Posterior cingulate gyrus (tissue), 11 donors: ENCODE measurements at regions not wholly inside any gene's neighbourhood (a gene's known extent, or its start where the extent isn't known, plus 50 kb on each side); places are given as distances from the start of the nearest gene placed in this dataset.

ENCODE experiments used
- DNase-seq, 10 donors: peaks; one replicate each; pipeline versions ENCODE4 v3.0.0 to v3.0.0-alpha.2; 2020 to 2021; ENCODE audit warnings: mixed read lengths in 3 of 10
- intact Hi-C: fragments of 100-400 bp; cut with DNase I; formaldehyde crosslinking; loops from one replicate; pipeline ENCODE4 v1.15.1; 2023

DNA sequence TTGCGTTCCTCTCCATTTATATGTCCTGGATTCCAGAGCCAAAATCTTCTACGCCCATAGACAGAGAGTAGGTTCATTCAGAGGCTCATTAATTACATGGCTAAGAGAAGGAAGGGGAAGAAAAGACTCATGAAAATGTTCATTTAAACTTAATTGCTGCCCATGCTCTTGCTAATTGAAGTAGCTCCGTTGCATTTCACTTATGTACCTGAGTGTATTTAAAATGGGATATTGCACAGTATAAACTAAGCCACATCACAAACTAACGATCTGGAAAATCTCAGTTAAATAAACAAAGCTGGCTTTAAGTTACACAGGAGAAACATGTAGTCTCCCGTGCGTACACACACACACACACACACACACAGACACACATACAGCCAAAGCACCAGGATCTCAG lies 269.2 kb downstream of the CDC5L start:
- intact Hi-C loops, result loop anchor here (5.0 to 10.0 kb wide), 2 partner anchors 179 to 758 kb away; no protein-coding TSS in a partner anchor

DNA sequence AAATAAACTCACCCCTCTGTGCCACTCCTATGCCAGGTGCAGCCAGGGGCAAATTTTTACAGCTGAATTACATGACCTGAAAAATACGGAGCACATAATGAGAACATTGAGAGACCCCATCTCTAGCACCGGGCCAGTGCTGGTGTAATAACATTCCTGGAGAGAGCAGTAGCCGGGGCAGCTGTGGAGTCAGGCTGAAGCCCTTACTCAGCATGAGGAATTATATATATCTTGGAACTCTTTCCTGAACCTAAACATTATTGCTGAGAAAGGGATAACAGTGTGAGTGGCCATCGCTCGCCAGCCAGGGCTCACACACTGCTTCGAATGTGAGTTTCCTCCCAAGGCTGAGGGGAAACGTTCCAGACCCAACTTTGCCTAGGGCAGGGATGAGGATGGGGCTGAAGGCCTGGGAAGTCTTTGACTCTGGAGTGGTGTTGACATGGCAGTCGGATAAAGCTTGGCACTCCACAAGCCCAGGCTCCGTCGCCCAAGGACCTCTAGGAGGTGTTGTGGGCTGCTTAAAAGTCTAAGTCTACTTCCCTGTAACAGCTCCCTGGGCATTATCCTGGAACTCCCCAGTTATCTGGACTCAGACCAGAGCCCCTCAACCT lies 269.8 kb downstream of the CDC5L start:
- peak in 1 of 10 donors; percentile 67 for DNase-seq
- intact Hi-C loops, result loop anchor here (5.0 to 10.0 kb wide), 2 partner anchors 180 to 757 kb away; no protein-coding TSS in a partner anchor

More for the DNA sequence above, 269.2 kb downstream of the CDC5L start:
- no peak for DNase-seq

DNA sequence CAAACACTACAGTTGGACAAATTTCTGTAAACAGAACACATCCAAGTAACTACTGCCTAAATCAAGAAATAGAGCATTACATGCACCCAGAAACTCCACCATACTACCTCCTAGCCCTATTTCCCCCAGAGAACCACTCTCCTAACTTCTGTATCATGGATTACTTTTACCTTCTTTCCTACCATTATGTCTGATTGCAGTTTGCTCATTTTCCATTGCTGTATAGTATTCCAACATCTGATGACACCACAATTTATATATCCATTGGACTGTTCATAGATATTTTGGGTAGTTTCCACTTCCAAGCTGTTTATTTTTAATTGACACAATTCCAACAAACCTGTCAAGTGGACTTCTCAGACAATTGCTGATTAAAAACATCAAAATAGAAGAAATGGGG lies 271.1 kb downstream of the CDC5L start:
- intact Hi-C loops, result loop anchor here (5.0 to 10.0 kb wide), 2 partner anchors 181 to 756 kb away; no protein-coding TSS in a partner anchor
- no peak for DNase-seq

DNA sequence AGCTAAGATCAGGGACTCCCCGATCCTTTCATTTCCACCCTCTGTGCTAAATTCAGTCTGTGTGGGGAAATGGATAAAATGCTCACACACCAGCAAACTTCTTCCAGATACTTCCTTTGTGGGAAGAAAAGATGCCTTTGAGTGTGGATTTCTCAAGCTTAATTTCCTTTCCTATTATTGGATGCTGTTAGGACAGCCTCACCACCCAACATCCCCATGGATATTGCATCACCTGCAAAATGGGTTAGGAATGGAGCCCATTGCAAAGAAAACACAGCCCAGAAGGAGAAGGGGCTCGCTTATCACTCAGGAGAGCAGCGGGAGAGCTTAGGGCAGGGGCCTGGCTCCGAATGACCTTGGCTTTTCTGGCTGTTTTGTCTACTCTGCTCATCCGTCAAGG lies 272.2 kb downstream of the CDC5L start:
- no peak for DNase-seq
- intact Hi-C loops, result loop anchor here (5.0 to 10.0 kb wide), 2 partner anchors 182 to 755 kb away; no protein-coding TSS in a partner anchor

DNA sequence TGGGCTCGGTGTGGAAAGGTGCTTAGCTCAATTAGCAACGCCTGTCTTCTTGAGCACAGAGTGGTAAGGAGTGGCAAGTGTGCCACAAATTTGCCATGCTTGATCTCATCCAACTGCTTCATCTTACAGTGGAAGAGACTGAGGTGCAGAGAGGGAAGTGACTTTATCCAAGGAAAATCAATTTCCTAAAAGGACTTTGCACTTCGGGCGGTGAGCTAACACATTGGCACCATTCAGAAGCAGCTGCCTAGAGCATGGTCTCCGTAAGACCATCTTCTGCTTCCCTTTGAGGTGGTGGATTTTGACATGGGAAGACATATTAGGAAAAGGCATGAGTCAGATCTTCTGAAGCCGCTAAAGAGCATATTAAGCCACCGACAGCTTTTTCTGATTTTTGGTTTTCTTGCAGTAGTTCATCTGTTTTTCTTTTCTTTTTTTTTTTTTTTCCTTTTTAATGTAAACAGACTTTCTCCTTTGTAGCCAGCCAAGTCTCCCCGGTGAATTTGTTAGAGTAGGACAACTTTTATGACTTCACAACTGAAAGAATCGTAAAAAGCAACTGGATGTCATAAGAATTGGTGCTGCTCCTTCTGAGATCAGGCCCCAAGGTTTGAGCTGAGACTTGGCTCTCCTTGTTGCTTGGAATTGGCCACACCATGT lies 273.2 kb downstream of the CDC5L start:
- no peak for DNase-seq
- intact Hi-C loops, result no loop called here

DNA sequence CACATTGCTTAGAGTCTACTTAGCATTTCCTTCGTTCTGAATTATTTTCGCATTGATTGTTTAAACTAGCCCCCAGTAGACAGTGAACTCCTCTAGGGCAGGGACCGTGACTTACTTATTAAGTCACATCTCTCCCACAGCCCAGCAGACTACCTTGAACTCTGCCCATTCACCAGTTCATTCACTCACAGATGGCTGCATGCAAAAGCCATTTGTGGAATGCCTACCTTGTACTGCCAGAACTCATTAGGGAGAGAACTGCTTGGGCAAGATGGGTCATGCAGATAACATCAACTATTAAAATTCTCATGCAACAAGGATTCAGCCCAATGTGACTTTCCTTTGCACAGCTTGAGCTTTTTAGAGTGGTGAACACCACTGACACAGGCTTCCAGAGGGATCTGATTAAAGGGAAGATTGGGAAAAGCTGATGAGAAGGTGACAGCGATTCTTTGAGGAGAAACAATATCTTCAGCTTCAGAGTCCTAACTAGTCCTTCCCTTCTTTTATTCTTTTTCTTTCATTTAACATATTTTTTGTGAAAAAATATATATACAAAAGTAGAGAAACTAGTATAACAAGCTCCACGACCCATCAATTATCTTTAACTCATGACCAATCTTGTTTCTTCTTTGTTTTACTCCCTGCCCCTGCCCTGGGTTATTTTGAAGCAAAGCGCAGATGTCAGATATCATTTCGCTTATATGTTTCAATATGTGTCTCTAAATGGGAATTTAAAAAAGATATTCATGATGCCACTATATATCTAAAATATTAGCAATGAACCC lies 273.9 kb downstream of the CDC5L start:
- no peak for DNase-seq
- intact Hi-C loops, result no loop called here

DNA sequence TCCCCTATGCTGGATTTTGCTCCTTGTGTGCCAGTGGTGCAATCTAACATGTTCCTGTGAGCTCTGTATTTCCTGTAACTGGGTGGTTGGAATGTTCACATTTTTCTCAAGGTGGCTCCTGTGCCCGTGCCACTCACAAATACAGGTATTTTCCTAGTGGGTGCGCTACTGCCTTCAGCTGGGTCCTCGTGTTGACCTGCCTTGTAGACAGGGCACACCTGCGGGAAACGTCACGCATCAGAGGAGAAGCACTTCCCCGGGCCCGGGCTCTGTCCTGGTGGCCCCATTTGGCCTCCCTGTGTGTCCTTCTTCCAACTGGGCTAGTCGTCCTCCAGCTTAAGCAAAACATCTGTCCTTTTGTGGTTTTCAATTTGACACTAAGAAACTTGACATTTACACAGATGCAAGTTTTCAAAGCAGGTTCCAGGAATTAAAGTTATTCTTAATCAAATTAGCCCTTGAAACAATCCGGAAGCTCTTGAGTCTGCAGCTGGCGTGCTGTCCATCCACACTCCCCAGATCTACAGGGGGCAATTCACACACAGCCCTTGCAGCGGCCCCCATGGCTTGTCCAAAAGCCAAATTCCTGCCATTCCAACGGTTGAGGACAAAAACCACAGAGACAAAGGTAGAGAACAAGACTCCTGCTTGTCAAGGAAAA lies 275.1 kb downstream of the CDC5L start:
- intact Hi-C loops, result no loop called here
- DNase-seq, result no peak

DNA sequence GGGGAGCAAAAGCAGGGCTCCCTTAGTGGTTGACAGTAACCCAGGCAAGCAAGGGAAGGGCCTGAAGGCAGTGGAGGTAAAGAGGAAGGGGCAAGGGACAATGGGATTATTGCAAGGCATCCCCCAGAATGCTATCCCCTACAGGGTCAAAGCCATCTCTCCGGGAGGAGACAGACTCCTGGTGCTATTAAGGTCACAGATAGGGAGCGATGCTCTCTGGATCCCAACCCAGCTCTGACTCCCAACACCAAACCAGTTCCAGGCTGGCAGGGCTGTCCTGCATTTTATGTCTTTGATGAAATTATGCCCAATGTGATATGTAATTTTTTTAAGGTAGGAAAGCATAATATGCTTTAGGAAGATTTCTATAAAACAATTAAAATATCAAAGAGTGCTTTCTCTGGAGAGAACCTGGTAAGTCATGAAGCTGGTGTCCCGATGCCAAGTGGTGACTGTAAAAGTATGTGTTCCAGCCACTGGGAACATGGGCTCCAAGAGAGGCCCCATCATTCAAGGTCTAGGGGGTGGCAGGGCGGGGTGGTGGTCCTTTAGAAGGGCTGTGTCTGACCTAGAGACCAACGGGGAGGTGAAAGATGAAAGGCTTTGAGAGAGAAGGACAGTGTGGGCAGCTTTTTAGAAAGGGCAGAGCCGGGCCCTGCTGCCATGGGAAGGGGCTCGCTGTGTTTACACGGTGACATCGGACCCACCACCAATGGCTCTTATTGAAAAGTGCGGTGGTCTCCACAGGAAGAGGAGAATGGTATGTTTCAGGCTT lies 276.5 kb downstream of the CDC5L start:
- intact Hi-C loops, result no loop called here
- no peak for DNase-seq

DNA sequence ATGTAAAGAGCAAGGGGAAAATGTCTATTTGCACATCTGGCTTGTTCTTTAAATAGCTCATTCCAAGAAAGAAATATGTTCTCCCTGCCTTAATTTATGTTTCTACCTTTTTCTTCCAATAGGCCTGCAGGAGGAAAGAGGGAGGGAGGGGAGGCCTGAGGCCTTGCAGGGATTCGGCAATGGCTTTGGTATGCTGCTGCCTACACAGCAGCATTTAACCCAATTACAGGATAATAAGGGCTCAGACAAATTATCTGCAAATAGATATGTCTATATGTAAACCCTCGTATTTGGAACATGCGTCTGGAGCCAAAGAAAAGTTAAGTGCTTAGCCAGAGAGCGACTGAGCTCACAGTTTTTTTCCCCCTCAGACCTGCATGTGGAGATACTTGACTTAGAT lies 277.2 kb downstream of the CDC5L start:
- intact Hi-C loops, result no loop called here
- DNase-seq, result no peak

DNA sequence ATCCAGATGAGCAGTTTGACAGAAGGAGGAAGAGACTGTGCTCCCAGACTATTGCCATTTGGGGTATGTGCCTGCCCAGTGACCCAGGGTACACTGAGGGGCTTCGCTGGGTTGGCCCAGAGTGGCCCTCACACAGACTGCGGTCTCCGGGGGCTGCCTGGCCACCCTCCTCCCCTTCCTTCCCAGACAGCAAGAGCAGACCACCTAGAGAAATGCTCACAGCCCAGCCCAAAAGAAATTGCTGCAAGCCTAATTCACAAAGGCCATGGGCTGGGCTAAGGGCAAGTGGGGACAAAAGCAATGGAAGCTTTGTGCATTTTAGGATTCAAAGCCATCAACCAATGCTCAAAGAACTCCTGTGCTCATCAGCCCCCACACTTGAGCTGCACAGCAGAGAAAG lies 277.6 kb downstream of the CDC5L start:
- no peak for DNase-seq
- intact Hi-C loops, result no loop called here

DNA sequence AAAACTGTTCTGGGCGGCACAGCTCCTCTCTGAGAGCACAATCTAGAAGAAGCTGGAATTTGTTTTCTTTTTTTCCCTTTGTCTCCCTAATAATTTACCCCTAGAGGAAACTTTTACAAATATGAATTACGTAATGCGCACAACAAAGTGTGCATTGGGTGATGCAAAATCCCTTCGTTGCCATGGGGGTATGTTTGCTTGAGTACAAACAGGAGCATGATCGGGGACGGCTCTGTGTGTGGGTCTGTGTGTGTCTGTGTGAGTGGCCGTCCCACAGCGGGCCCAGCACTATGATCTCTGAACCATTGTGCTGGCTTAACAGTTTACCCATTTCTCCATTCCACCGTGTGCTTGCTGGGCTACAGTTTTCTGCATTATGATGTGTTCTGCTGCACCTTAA lies 278.2 kb downstream of the CDC5L start:
- DNase-seq, result no peak
- intact Hi-C loops, result no loop called here

DNA sequence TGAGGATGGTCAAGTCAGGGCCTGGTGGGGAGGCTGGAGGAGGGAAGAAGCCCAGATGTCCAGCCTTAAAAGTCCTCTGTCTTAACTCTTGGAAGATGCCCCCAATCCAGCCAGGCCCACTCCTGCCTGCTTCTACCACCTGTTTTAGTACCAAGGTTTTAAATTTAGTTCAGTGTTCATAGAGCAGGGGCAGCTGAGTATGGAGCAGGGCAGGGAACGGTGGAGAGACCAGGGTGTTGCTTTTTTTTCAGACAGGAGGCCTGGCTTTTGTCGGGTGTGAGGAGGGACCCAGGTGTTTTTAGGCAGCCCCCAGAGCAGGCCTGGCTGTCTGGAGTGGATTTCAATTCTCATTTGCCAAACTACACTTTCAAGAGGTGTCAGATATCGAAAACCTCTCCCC lies 278.8 kb downstream of the CDC5L start:
- intact Hi-C loops, result no loop called here
- no peak for DNase-seq

DNA sequence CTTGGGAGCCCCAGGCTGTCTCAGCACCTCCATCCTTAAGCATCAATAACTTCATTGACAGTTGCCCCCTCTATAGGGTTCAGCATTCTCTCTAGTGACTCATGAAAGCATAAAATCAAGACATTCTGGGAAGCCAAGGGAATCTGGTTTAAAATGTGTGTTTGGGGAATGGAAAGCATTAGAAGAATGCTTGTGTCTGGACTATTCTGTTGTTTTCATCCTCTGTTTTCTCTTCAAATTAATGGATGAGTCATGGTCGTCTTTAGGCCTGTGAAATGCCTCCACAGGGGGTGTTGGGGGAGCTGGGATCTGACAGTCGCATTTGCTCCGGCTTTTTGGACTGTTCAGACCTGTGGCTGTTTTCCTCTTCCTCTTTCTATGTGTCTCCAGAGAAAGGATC lies 279.7 kb downstream of the CDC5L start:
- no peak for DNase-seq

DNA sequence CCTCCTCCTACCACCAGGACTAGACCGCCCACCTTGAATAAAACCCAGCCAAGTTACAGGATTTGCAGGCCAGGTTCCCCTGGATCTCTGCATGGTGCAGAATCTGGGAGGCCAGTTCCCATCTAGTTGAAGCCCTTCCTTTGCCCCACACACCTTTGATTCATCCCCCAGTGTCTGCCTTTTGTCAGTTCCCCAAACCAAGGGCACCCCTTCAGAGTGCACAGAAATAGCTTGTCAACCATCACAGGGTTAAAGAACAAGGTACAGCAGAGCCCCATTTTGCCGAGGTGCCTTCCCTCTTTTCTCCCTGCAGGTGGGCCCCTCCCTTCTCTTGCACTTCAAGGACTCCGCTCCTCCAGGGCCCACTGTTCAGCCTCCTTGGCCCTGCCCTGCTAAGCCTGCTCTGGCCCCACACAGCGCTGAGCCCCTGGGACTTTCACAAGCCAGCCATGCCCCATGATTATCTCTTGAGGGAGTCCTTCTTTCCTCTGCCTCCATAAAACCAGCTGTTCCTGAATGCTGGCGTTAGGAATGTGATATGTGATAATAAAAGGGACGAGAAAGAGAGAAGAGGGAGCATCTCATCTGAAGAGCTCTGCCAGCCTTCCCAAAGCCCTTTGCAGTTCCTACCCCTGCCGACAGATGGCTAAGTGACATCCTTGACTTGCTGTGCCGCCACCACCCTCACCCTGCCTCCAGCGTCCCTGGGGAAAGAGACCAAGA lies 280.3 kb downstream of the CDC5L start:
- intact Hi-C loops, result no loop called here

More for the DNA sequence above, 279.7 kb downstream of the CDC5L start:
- intact Hi-C loops, result no loop called here

DNA sequence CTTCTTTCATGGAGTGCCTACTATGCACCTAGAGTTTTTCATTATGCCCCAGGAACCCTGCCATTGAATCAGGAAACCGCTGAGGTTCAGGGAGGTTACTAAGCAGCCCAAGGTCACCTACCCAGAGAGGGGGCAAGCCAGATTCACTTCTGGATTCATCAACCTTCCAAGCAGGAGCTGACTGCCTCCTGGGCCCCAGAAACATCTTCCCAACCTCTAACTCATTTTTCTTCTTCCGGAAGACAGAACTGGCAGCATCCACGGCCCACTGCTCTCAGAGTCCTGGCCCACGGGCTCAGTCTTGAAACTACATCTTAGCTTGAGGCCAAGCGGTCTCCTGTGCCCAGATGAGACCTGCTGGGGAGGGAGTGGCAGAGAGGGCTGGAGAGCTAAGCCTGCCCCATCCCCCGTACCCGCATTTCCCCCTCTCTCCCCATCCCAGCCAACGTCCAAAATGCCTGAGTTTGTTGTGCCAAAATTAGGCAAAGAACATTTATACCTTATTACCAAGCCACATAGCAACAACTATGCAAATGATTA lies 281.0 kb downstream of the CDC5L start:
- no peak for DNase-seq
- intact Hi-C loops, result no loop called here

More for the DNA sequence above, 280.3 kb downstream of the CDC5L start:
- DNase-seq, result peak in 1 of 10 donors; percentile 17

DNA sequence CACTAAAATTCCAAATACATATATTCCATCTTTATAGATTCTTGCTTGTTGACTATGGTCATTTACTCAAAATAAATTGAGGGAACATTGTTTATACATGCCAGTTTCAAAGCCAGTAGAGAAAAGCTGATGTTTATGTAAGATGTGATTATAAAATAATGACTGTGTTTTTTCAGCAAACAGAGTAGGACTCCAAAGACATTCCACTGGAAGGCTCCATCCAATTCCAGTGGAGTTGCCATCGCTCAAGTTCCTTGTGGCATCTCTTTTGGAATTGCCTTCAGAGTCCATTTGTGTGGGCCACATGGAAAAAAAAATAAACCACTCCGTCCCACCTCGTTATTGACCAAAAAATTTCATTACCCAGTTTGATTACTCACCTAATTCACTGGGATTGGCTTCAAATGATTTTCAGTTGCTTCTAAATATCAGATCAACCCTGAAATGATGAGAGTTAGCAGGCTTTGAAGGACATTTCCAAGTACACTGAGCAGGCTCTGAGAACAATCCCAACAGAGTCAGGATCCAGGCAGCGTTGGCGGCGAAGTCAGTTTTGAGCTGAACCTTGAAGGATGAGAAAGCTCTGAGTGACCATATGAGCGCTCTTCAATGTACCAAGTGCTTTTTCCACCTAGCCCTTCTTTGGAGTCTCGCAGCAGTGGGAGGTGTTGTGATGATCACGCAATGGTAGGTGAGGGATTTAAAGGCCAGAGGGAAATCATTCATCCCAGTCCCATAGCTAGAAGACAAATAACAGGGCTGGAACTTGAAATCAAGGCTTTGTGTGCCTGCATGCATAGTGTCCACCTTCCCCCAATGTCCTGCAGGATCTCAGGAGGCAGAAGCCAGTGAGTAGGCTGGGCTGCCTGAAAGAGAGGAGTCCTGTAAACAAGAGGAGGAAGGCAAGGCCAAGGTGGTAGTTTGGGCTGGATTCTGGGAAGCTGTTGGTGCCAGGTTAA lies 281.7 kb downstream of the CDC5L start:
- intact Hi-C loops, result no loop called here
- no peak for DNase-seq

DNA sequence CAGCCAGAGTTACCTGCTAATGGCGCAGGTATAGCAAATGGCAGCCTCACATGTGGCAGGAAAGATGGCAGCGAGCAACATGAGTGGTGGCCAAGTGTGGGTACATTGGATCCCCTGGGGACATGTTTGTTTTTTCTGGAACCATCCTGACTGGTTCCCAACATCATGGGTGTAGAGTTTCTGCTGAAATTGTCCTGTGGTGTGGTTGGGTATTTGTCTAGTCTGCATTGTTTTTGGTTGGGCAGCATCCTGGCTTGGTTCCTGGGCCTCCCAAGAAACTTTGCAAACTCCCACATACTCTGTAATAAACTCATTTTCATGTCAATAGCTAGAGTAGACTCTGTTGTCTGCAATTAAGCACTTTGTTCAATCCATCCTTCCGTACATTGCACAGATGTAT lies 282.6 kb downstream of the CDC5L start:
- intact Hi-C loops, result no loop called here
- no peak for DNase-seq

DNA sequence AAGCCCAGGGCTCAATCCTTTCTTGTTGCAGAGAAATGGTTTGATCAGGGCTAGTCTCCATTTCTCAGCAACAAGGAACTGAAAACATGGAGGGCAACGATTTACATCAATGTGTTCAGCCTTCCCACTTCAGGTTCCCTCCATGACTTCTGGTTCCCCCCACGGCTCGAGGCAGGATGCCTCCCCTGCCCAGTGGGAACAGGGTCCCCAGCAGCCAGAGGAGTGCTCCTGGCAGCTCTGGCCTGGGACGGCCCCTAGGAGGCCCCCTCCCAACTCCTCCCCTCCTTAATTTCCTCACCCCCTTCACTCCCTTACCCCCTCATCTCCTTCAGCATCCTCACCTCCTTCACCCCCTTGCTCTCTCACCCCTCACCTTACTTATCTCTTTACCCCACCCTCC lies 283.8 kb downstream of the CDC5L start:
- DNase-seq, result no peak
- intact Hi-C loops, result no loop called here
